HCT116 (cell line): ENCODE measurements at regions not wholly inside any gene's neighbourhood (a gene's known extent, or its start where the extent isn't known, plus 50 kb on each side); places are given as distances from the start of the nearest gene placed in this dataset.

ENCODE experiments used
- ATAC-seq: fragments of 200-7000 bp; cut with Tn5 transposase; 2 replicates; pipeline ENCODE4 v1.9.1; 2020; ENCODE audit warnings: mild to moderate bottlenecking, moderate library complexity
- BruUV-seq: library from RNA; stranded (reverse); fragments of 400-500 nt; replicated peaks from 2 replicates; lab custom pipeline; 2021; lab: Mats Ljungman, UMichigan
- CTCF ChIA-PET: fragments of 300-600 bp; sonication (Branson Sonifier 250); formaldehyde crosslinking; loops from one replicate; lab custom pipeline; 2021; ENCODE audit warnings: antibody characterized with exemption; lab: Charles Lee
- POLR2A ChIA-PET: fragments of 300-600, 350-600 bp; sonication (Branson Sonifier 250); formaldehyde crosslinking; loops from one replicate; lab custom pipeline; 2021; ENCODE audit warnings: antibody characterized with exemption; lab: Charles Lee
- RAD21 ChIA-PET, 2 experiments: fragments of 300-600 bp; sonication (Branson Sonifier 250); formaldehyde crosslinking; loops; one replicate each; lab custom pipeline; 2023; ENCODE audit warnings: low total read pairs in 2 of 2; ENCODE audit not compliant: uncharacterized antibody in 2 of 2, unreplicated experiment in 2 of 2, low non-redundant PET in 1 of 2; lab: Charles Lee
- DNase-seq: peaks from one replicate; pipeline ENCODE4 v3.0.0-alpha.2; 2010; ENCODE audit warnings: low read depth, low spot score
- H2AFZ ChIP-seq: fragments of 200-600 bp; shearing (Covaris generic), sonication (generic); 2 replicates; pipeline ENCODE4 v1.6.1; 2017; ENCODE audit warnings: low read depth, mixed run types, mixed read lengths, antibody characterized with exemption, low read length; ENCODE audit not compliant: poor library complexity, severe bottlenecking
- H3K27ac ChIP-seq: 2 replicates; pipeline ENCODE4 v1.5.1; 2012; ENCODE audit warnings: low read depth, low read length
- H3K27me3 ChIP-seq: fragments of 200-600 bp; sonication (generic); 2 replicates; pipeline ENCODE4 v1.6.1; 2016; ENCODE audit warnings: mixed run types, low read length, mixed read lengths; ENCODE audit not compliant: insufficient read depth
- H3K36me3 ChIP-seq, 2 experiments: fragments of 200-500 bp in 1 of 2; fragments of 200-600 bp in 1 of 2; sonication (Bioruptor generic) in 1 of 2; sonication (generic) in 1 of 2; 2 replicates each; pipeline versions ENCODE4 v1.5.1 to v1.6.1; 2014 to 2016; ENCODE audit warnings: low read length in 2 of 2, inconsistent platforms in 1 of 2, mixed read lengths in 1 of 2, mixed run types in 1 of 2; ENCODE audit not compliant: insufficient read depth in 2 of 2, control insufficient read depth in 1 of 2
- H3K4me1 ChIP-seq, 2 experiments: fragments of 200-600 bp in 1 of 2; sonication (generic) in 1 of 2; 2 replicates each; pipeline versions ENCODE4 v1.5.1 to v1.6.1; 2012 to 2017; ENCODE audit warnings: low read length in 2 of 2, inconsistent platforms in 1 of 2, mild to moderate bottlenecking in 1 of 2, mixed read lengths in 1 of 2, mixed run types in 1 of 2, moderate library complexity in 1 of 2; ENCODE audit not compliant: insufficient read depth in 2 of 2, control insufficient read depth in 1 of 2
- H3K4me2 ChIP-seq: fragments of 200-600 bp; sonication (generic); 2 replicates; pipeline ENCODE4 v1.6.1; 2017; ENCODE audit warnings: mixed run types, low read length, mixed read lengths
- H3K4me3 ChIP-seq, 2 experiments: fragments of 200-600 bp in 1 of 2; sonication (generic) in 1 of 2; replicated peaks in 1 of 2; 2 replicates each; pipeline ENCODE4 v1.5.1; 2011 to 2016; ENCODE audit warnings: low read length in 2 of 2, control low read depth in 1 of 2, low read depth in 1 of 2, mild to moderate bottlenecking in 1 of 2, mixed read lengths in 1 of 2, mixed run types in 1 of 2
- H3K79me2 ChIP-seq: fragments of 200-600 bp; sonication (generic); 2 replicates; pipeline ENCODE4 v1.6.1; 2017; ENCODE audit warnings: mild to moderate bottlenecking, mixed run types, low read length, moderate library complexity, mixed read lengths; ENCODE audit not compliant: insufficient read depth
- H3K9ac ChIP-seq: fragments of 200-600 bp; sonication (generic); 2 replicates; pipeline ENCODE4 v1.6.1; 2016; ENCODE audit warnings: low read length, mixed read lengths
- H3K9me2 ChIP-seq: fragments of 200-600 bp; sonication (generic), shearing (Covaris generic); 2 replicates; pipeline ENCODE4 v1.6.1; 2017; ENCODE audit warnings: mixed run types, mild to moderate bottlenecking, moderate library complexity; ENCODE audit not compliant: insufficient read depth
- H3K9me3 ChIP-seq, 2 experiments: fragments of 200-500 bp in 1 of 2; fragments of 200-600 bp in 1 of 2; sonication (Bioruptor generic) in 1 of 2; sonication (generic) in 1 of 2; 2 replicates each; pipeline ENCODE4 v1.6.1; 2014 to 2017; ENCODE audit warnings: low read length in 2 of 2, mixed read lengths in 2 of 2, inconsistent platforms in 1 of 2, low read depth in 1 of 2, mild to moderate bottlenecking in 1 of 2, mixed run types in 1 of 2, moderate library complexity in 1 of 2; ENCODE audit not compliant: control insufficient read depth in 1 of 2, insufficient read depth in 1 of 2
- H4K20me1 ChIP-seq: fragments of 200-600 bp; sonication (generic), shearing (Covaris generic); 2 replicates; pipeline ENCODE4 v1.6.1; 2017; ENCODE audit warnings: mixed run types, mild to moderate bottlenecking, moderate library complexity; ENCODE audit not compliant: insufficient read depth
- CBX3 ChIP-seq: IDR thresholded peaks from 2 replicates; pipeline ENCODE4 v1.6.1; 2012; ENCODE audit warnings: low read depth
- ELF1 ChIP-seq: IDR thresholded peaks from 2 replicates; pipeline ENCODE4 v1.6.1; 2012; ENCODE audit warnings: low read depth, borderline replicate concordance
- EZH2 ChIP-seq: fragments of 200-600 bp; sonication (generic); IDR thresholded peaks from 2 replicates; pipeline ENCODE4 v1.6.1; 2017; ENCODE audit warnings: antibody characterized with exemption, mixed run types
- EZH2phosphoT487 ChIP-seq: fragments of 200-600 bp; IDR thresholded peaks from 2 replicates; pipeline ENCODE4 v1.6.1; 2018; ENCODE audit warnings: antibody characterized with exemption, borderline replicate concordance
- FOSL1 ChIP-seq: IDR thresholded peaks from 2 replicates; pipeline ENCODE4 v1.6.1; 2012; ENCODE audit warnings: low read depth
- JUND ChIP-seq: IDR thresholded peaks from 2 replicates; pipeline ENCODE4 v1.6.1; 2012
- POLR2A ChIP-seq: IDR thresholded peaks from 2 replicates; pipeline ENCODE4 v1.7.0; 2011; ENCODE audit warnings: borderline replicate concordance; ENCODE audit not compliant: insufficient read depth, insufficient read length; ENCODE audit errors: extremely low read depth
- POLR2AphosphoS5 ChIP-seq: IDR thresholded peaks from 2 replicates; pipeline ENCODE4 v1.6.1; 2011; ENCODE audit warnings: mild to moderate bottlenecking, low read depth, low read length, moderate library complexity
- RAD21 ChIP-seq: IDR thresholded peaks from 2 replicates; pipeline ENCODE4 v1.6.1; 2012; ENCODE audit warnings: low read depth, mild to moderate bottlenecking
- SIN3A ChIP-seq: IDR thresholded peaks from 2 replicates; pipeline ENCODE4 v1.6.1; 2012; ENCODE audit warnings: low read depth
- SP1 ChIP-seq: IDR thresholded peaks from 2 replicates; pipeline ENCODE4 v1.6.1; 2012; ENCODE audit warnings: low read depth
- TCF7L2 ChIP-seq: IDR thresholded peaks from 2 replicates; pipeline ENCODE4 v1.7.0; 2011; ENCODE audit warnings: borderline replicate concordance, inconsistent platforms; ENCODE audit not compliant: insufficient read depth, insufficient read length; ENCODE audit errors: extremely low read depth
- YY1 ChIP-seq: IDR thresholded peaks from 2 replicates; pipeline ENCODE4 v1.6.1; 2011; ENCODE audit warnings: low read length, low read depth, moderate library complexity, mild to moderate bottlenecking; ENCODE audit not compliant: insufficient replicate concordance; ENCODE audit errors: extremely low read depth
- ZNF274 ChIP-seq: fragments of 200-500 bp; sonication (Bioruptor generic); IDR thresholded peaks from 2 replicates; pipeline ENCODE4 v1.6.1; 2014; ENCODE audit warnings: mild to moderate bottlenecking, low read depth, low read length, inconsistent platforms
- intact Hi-C: fragments of 100-400 bp; cut with micrococcal nuclease; formaldehyde crosslinking; loops from 2 replicates; pipeline ENCODE4 v1.10.0; 2022
- TF ChIP-seq, protein P1 (sequence below): IDR thresholded peaks from 2 replicates; pipeline ENCODE4 v1.6.1; 2012
- TF ChIP-seq, protein P2 (sequence below): IDR thresholded peaks from 2 replicates; pipeline ENCODE4 v1.6.1; 2012
- TF ChIP-seq, protein P3 (sequence below): IDR thresholded peaks from 2 replicates; pipeline ENCODE4 v1.6.1; 2012; ENCODE audit warnings: low read depth

DNA sequence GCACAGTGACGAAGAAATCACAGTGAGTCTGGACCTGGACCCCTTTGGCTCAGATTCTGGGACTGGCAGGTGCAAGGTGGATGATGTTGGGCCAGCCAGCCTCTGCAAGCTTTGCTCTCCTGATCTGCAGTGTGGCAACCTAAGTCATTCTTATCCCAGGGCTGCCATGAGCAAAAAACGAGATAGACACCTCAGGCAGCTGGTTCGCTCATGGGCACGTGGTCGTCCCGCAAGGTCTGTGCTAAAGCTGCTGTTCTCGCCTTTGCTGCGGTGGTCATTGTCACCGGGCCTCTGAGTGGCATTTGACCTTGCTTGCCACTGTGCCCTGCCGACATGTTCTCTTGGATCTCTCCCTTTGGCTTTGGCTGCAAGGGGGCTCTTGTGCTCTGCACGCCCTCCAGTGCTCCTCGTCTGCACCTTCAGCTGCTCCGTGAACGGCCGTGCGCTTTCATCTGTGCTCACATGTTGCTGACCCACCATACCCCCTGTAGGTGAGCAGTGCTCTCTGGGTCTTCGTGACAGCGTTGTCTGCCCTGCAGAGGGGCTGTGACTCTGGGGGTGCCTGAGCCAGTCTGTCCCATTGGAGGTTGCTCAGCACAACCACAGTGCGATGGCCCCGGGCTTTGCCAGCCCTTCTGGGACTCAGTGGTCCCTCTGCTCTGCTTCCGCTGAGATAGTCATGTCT is 317.0 kb downstream of the GLRX3 start:
- Histone ChIP-seq H3K9me3 (no peaks in the 10 kb centered on the region), H3K36me3 (no peaks in the 10 kb centered on the region), H3K27ac (no peak overlapping the region), H2AFZ (no peak overlapping the region), H3K4me2 (no peak overlapping the region), H3K27me3 (no peaks in the 10 kb centered on the region), H3K4me1 (no peaks in the 10 kb centered on the region), H3K4me3 (no peak overlapping the region), H3K79me2 (no peaks in the 10 kb centered on the region), H3K9ac (no peak overlapping the region), H3K9me2 (no peaks in the 10 kb centered on the region), H4K20me1 (no peaks in the 10 kb centered on the region)
- ATAC-seq (no peak), DNase-seq (no peak)
- intact Hi-C loops = no loop called here
- no peak for TF ChIP-seq JUND
- no peak for TF ChIP-seq ELF1
- no peak for TF ChIP-seq POLR2AphosphoS5
- ChIA-PET CTCF (no interaction called here), RAD21 (no interaction called here), POLR2A (no interaction called here)
- no TSS peak for BruUV-seq

DNA sequence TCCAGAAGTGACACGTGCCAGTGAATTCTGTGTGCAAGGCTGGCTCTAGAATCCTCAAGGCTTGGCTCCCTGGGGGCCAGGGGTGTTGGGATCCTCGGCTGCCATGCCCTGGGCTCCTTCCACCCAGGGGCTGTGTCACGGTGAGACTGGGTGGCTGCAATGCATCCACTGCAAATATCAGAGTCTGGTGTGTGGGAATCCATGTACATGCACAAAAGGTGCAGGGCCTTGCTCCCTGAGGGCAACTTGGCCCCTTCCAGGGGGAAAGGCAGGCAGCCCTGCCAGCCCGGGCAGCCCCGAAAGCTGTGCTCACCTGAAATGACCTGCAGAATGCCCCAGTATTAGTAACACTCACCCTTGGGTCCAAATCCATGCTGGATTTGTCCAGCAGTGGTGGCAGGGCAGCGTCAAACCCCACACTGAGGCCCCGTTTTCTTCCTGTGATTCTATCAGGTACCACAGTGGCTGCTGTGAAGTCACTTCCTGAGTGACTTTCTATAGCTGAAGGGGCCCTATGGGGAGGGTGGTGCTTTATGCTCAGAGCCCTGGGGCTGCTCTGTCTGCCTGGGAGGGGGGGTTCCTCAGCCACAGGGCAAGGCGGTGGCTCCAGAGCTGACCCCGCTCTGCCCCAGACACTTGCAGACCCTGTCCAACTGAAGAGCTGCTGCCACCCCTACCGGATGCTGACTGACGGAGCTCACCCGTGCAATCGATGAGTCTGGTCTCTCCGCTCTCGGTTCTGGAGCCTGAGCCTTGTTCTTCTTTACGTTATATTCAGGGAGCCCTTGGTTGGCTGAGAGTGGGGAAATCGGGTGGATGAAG is 317.7 kb downstream of the GLRX3 start:
- Histone ChIP-seq H2AFZ (no peak overlapping the region), H3K9ac (no peak overlapping the region), H3K9me3 (no peaks in the 10 kb centered on the region), H3K4me3 (no peak overlapping the region), H3K27me3 (no peaks in the 10 kb centered on the region), H3K27ac (no peak overlapping the region), H3K9me2 (no peaks in the 10 kb centered on the region), H3K4me1 (no peaks in the 10 kb centered on the region), H4K20me1 (no peaks in the 10 kb centered on the region), H3K4me2 (no peak overlapping the region), H3K79me2 (no peaks in the 10 kb centered on the region), H3K36me3 (no peaks in the 10 kb centered on the region)
- ChIA-PET RAD21 (no interaction called here), CTCF (no interaction called here), POLR2A (no interaction called here)
- ATAC-seq (no peak), DNase-seq (no peak)
- intact Hi-C loops = no loop called here
- no TSS peak for BruUV-seq
- TF ChIP-seq RAD21 (no peak), YY1 (no peak), POLR2AphosphoS5 (no peak), EZH2 (no peak), SP1 (no peak), POLR2A (no peak), CBX3 (no peak), EZH2phosphoT487 (no peak), TCF7L2 (no peak), SIN3A (no peak), JUND (no peak), ZNF274 (no peak), FOSL1 (no peak)
- TF ChIP-seq, protein P1, sequence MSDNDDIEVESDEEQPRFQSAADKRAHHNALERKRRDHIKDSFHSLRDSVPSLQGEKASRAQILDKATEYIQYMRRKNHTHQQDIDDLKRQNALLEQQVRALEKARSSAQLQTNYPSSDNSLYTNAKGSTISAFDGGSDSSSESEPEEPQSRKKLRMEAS = no peak
- TF ChIP-seq, protein P2, sequence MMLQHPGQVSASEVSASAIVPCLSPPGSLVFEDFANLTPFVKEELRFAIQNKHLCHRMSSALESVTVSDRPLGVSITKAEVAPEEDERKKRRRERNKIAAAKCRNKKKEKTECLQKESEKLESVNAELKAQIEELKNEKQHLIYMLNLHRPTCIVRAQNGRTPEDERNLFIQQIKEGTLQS = no peak
- TF ChIP-seq, protein P3, sequence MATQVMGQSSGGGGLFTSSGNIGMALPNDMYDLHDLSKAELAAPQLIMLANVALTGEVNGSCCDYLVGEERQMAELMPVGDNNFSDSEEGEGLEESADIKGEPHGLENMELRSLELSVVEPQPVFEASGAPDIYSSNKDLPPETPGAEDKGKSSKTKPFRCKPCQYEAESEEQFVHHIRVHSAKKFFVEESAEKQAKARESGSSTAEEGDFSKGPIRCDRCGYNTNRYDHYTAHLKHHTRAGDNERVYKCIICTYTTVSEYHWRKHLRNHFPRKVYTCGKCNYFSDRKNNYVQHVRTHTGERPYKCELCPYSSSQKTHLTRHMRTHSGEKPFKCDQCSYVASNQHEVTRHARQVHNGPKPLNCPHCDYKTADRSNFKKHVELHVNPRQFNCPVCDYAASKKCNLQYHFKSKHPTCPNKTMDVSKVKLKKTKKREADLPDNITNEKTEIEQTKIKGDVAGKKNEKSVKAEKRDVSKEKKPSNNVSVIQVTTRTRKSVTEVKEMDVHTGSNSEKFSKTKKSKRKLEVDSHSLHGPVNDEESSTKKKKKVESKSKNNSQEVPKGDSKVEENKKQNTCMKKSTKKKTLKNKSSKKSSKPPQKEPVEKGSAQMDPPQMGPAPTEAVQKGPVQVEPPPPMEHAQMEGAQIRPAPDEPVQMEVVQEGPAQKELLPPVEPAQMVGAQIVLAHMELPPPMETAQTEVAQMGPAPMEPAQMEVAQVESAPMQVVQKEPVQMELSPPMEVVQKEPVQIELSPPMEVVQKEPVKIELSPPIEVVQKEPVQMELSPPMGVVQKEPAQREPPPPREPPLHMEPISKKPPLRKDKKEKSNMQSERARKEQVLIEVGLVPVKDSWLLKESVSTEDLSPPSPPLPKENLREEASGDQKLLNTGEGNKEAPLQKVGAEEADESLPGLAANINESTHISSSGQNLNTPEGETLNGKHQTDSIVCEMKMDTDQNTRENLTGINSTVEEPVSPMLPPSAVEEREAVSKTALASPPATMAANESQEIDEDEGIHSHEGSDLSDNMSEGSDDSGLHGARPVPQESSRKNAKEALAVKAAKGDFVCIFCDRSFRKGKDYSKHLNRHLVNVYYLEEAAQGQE = no peak
